ENCODE measurements at regions not wholly inside any gene's neighbourhood (a gene's known extent, or its start where the extent isn't known, plus 50 kb on each side); places are given as distances from the start of the nearest gene placed in this dataset.
"Not testable (repeated sequence)": the region's sequence is repeated elsewhere in the genome, so short reads cannot be mapped to it uniquely, and the experiment has no call there.

GRCh38 chr5:124888050-124888506 lies 141.6 kb upstream of the ZNF608 start:
- ChIA-PET CTCF (interaction anchor here (1.2 to 2.1 kb wide), 2 partner anchors 11 to 24 kb away, joined by 3 to 8 read pairs; no protein-coding TSS in a partner anchor), POLR2A (no interaction called here)
- no peak for TF ChIP-seq CTCF (IDR thresholded peaks at IDR 0.05; ENCODE audit: control extremely low read depth, extremely low read depth, low read depth, missing control alignments)
- no peak for DNase-seq (ENCODE audit: extremely low spot score)

DNA sequence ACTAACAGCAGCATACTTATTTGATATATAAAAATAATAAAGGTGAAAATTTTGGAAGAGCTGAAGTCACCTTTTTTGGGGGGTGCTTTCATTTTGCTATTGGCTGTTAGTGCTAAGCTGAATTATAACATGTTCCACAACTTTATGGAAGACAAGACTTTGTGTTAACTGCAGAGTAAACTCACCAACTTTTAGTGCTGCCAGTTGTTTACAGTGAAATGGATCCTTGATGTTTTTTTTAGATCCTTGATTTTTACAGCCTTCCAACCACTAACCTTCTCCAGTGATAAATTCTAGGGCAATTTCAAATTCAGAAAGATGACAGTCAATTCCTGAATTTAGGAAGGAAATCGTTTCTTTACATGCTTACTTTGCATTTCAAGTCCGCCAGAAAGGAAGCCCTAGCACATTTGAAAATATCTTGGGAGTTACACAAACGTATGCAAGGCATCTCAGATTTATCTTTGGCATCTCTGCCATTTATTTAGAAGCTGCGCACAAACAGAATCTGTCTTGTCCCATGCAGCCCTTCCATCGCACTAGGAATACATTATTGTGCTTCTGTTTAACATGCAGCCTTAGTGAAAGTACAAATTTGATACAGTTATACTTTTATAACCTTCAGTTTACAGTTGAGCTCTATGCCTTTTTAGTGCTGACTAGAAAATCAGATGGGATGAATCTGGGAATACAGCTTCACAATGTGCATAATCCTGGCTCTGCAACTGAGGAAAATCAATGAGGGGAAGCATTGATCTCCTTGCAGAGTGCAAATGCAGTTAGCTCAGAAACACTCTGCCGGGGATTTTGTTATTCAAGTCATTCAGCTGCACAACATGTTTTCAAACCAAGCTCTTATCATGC lies 142.4 kb upstream of the ZNF608 start:
- TF ChIP-seq CTCF (IDR thresholded peaks at IDR 0.05; ENCODE audit: control extremely low read depth, extremely low read depth, low read depth, missing control alignments) = no peak
- no peak for DNase-seq (ENCODE audit: extremely low spot score)
- CTCF ChIA-PET = interaction anchor here (1.2 to 2.1 kb wide), 2 partner anchors 11 to 23 kb away, joined by 3 to 8 read pairs; no protein-coding TSS in a partner anchor
- POLR2A ChIA-PET = no interaction called here

GRCh38 chr5:124889486-124889825 lies 143.0 kb upstream of the ZNF608 start:
- no peak for DNase-seq (ENCODE audit: extremely low spot score)
- POLR2A ChIA-PET = no interaction called here
- TF ChIP-seq CTCF (IDR thresholded peaks at IDR 0.05; ENCODE audit: control extremely low read depth, extremely low read depth, low read depth, missing control alignments) = no peak
- CTCF ChIA-PET = interaction anchor here (1.2 to 2.1 kb wide), 2 partner anchors 12 to 23 kb away, joined by 3 to 8 read pairs; no protein-coding TSS in a partner anchor

DNA sequence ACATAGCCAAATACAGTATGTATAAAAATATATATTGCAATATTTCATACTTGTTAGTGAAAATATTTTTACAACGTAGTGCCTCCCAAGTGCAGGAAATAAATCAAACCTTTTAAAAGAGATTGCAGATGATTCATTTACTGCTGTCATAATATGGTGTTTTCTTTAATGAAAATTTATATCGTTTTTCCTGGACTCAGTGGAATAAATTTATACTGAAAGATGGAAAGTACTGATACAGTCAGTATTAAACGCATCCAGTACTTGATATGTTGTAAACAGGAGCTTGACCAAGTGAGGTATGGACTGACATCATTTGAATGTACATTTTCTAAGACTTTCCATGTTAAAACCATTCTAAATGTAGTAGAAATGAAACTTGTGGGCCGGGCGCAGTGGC lies 143.4 kb upstream of the ZNF608 start:
- CTCF ChIA-PET = interaction anchor here (1.1 kb wide), 1 partner anchor 12 kb away, joined by 3 read pairs; no protein-coding TSS in a partner anchor
- TF ChIP-seq CTCF (IDR thresholded peaks at IDR 0.05; ENCODE audit: control extremely low read depth, extremely low read depth, low read depth, missing control alignments) = no peak
- DNase-seq (ENCODE audit: extremely low spot score) = no peak
- POLR2A ChIA-PET = no interaction called here

DNA sequence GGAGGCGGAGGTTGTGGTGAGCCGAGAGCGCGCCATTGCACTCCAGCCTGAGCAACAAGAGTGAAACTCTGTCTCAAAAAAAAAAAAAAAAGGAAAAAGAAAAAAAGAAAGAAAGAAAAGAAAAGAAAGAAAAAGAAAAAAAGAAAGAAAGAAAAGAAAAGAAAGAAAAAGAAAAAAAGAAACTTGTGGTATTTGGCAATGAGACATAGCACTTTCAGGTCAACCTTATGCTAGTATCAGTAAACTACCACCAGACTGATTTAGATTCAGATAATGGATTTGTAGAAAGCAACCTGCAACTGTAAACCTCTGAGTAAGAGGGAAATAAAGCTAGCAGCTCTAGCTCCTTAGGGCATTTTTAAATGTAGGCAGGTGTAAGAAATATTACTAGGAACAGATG lies 144.0 kb upstream of the ZNF608 start:
- POLR2A ChIA-PET; DNase-seq (ENCODE audit: extremely low spot score): not testable (repeated sequence)
- CTCF ChIA-PET = interaction anchor here (1.1 kb wide), 1 partner anchor 12 kb away, joined by 3 read pairs; no protein-coding TSS in a partner anchor

- DNase-seq (ENCODE audit: extremely low spot score) = no peak
- CTCF ChIA-PET = no interaction called here
These were observed 144.7 kb upstream of the ZNF608 start for GRCh38 chr5:124891179-124891578.

More at GRCh38 chr5:124891179-124891578, 144.7 kb upstream of the ZNF608 start:
- no peak for TF ChIP-seq CTCF (IDR thresholded peaks at IDR 0.05; ENCODE audit: control extremely low read depth, extremely low read depth, low read depth, missing control alignments)
- POLR2A ChIA-PET = no interaction called here

Measured in GM10248 (cell line).